Mucosa of descending colon (tissue), 3 donors: ENCODE measurements at regions not wholly inside any gene's neighbourhood (a gene's known extent, or its start where the extent isn't known, plus 50 kb on each side); places are given as distances from the start of the nearest gene placed in this dataset.

Source experiments
- ATAC-seq: fragments of 200-7000 bp; cut with Tn5 transposase; one replicate; pipeline ENCODE4 v1.9.1; 2020; ENCODE audit warnings: mild to moderate bottlenecking, moderate library complexity
- DNase-seq, 3 donors: peaks; one replicate each; pipeline ENCODE4 v3.0.0-alpha.2; 2020
- H3K36me3 ChIP-seq: fragments of 200-600 bp; one replicate; pipeline ENCODE4 v1.8.0; 2021; ENCODE audit warnings: low read depth, mild to moderate bottlenecking
- H3K4me1 ChIP-seq: fragments of 200-600 bp; one replicate; pipeline ENCODE4 v1.8.0; 2021; ENCODE audit warnings: low read depth, mild to moderate bottlenecking
- H3K4me3 ChIP-seq: fragments of 200-600 bp; one replicate; pipeline ENCODE4 v1.8.0; 2021; ENCODE audit warnings: mild to moderate bottlenecking
- H3K9me3 ChIP-seq: fragments of 200-600 bp; one replicate; pipeline ENCODE4 v1.8.0; 2021; ENCODE audit warnings: mild to moderate bottlenecking
- intact Hi-C, 2 donors: fragments of 100-400 bp; cut with DNase I in 1 of 2; cut with micrococcal nuclease in 1 of 2; formaldehyde crosslinking; loops; one replicate each; pipeline versions ENCODE4 v1.11.0 to v1.11.1; 2022; cut with DNase I, micrococcal nuclease
- TF ChIP-seq, protein P1 (sequence below): fragments of 200-600 bp; IDR thresholded peaks from one replicate; pipeline ENCODE4 v1.8.0; 2022; ENCODE audit warnings: antibody characterized with exemption, mild to moderate bottlenecking
- donor health status: DM: no; HTN: no; CAD: no; lungs with moderate emphysema.
- donor health status: DM: no; HTN: no; CAD: no.
- donor health status: DM: no; HTN: yes; CAD: no.

DNA sequence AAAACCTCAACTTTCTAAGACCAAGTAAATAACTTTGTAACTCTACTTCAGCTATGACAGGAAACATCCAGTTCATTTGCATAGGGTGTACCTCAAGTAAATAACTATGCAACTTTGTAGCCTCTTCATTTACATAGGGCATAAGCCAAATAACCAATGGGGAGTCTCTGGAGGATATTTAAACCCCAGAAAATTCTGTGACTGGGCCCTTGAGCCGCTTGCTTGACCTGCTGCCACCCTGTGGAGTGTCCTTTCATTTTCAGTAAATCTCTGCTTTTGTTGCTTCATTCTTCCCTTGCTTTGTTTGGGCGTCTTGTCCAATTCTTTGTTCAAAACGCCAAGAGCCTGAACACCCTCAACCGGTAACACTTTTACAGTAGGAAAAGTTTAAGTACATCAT is 1112.7 kb upstream of the NRXN1 start:
- Histone ChIP-seq H3K4me1 (no peaks in the 10 kb centered on the region), H3K4me3 (no peak overlapping the region), H3K36me3 (no peaks in the 10 kb centered on the region), H3K9me3 (no peaks in the 10 kb centered on the region)
- ATAC-seq, result no peak
- TF ChIP-seq, protein P1, sequence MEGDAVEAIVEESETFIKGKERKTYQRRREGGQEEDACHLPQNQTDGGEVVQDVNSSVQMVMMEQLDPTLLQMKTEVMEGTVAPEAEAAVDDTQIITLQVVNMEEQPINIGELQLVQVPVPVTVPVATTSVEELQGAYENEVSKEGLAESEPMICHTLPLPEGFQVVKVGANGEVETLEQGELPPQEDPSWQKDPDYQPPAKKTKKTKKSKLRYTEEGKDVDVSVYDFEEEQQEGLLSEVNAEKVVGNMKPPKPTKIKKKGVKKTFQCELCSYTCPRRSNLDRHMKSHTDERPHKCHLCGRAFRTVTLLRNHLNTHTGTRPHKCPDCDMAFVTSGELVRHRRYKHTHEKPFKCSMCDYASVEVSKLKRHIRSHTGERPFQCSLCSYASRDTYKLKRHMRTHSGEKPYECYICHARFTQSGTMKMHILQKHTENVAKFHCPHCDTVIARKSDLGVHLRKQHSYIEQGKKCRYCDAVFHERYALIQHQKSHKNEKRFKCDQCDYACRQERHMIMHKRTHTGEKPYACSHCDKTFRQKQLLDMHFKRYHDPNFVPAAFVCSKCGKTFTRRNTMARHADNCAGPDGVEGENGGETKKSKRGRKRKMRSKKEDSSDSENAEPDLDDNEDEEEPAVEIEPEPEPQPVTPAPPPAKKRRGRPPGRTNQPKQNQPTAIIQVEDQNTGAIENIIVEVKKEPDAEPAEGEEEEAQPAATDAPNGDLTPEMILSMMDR, result no peak
- no peak for DNase-seq
- intact Hi-C loops, result no loop called here

GRCh38 chr2:52141076-52141475 is 1109.1 kb upstream of the NRXN1 start:
- no peaks in the 10 kb centered on the region for H3K36me3 ChIP-seq
- no peaks in the 10 kb centered on the region for H3K9me3 ChIP-seq
- TF ChIP-seq, protein P1, result no peak
- no peaks in the 10 kb centered on the region for H3K4me1 ChIP-seq
- intact Hi-C loops, result no loop called here
- ATAC-seq (no peak), DNase-seq (no peak)
- H3K4me3 ChIP-seq, result no peak overlapping the region

- Histone ChIP-seq H3K36me3 (no peaks in the 10 kb centered on the region), H3K4me3 (no peak overlapping the region), H3K9me3 (no peaks in the 10 kb centered on the region), H3K4me1 (no peaks in the 10 kb centered on the region)
- no peak for ATAC-seq
- TF ChIP-seq, protein P1, result no peak
- intact Hi-C loops, result no loop called here
- no peak for DNase-seq
Observed at GRCh38 chr2:52139241-52139640, 1107.3 kb upstream of the NRXN1 start.

DNA sequence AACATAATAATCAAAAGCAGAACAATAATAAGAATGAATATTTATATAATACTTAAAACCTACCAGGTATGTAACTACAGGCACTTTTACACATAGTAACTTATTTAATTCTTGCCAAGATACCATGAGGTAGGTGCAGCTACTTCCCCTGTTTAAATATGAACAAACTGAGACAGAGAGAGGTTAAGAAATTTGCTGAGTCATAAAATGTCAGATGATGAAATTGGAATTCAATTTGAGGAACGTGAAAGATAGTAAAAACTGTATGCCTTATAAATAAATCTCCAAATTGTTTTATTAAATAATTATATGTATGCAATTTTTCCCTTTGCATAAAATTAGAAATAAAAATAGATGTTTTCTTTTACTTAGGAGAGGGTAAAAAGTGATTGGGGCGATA is 1103.3 kb upstream of the NRXN1 start:
- peaks cover 4% of the 10 kb centered on the region for H3K9me3 ChIP-seq
- no peaks in the 10 kb centered on the region for H3K4me1 ChIP-seq
- no peak overlapping the region for H3K4me3 ChIP-seq
- intact Hi-C loops, result no loop called here
- TF ChIP-seq, protein P1, result no peak
- no peak for ATAC-seq
- H3K36me3 ChIP-seq, result no peaks in the 10 kb centered on the region
- DNase-seq, result no peak

DNA sequence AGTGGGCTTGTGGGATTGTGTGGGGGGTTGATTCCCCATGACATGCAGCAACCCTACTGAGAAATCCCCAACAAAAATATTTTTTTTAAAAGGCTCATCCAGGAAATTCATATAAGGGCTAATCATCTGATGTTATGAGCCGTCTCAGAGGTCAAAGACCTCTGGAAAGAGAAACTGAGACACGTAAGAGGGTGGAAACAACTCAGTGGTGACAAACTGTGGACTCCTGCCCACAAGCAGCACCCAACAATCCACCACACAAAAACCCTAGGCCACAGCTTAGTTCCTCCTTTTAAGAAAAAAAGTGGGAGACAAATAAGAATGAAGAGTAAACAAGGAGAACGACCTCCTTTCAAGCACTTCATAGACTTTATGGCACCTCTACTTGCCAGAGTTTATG is 1096.1 kb upstream of the NRXN1 start:
- intact Hi-C loops, result no loop called here
- no peak overlapping the region for H3K4me3 ChIP-seq
- no peaks in the 10 kb centered on the region for H3K4me1 ChIP-seq
- DNase-seq (no peak), ATAC-seq (no peak)
- H3K36me3 ChIP-seq, result no peaks in the 10 kb centered on the region
- H3K9me3 ChIP-seq, result peaks cover 2% of the 10 kb centered on the region
- TF ChIP-seq, protein P1, result no peak

DNA sequence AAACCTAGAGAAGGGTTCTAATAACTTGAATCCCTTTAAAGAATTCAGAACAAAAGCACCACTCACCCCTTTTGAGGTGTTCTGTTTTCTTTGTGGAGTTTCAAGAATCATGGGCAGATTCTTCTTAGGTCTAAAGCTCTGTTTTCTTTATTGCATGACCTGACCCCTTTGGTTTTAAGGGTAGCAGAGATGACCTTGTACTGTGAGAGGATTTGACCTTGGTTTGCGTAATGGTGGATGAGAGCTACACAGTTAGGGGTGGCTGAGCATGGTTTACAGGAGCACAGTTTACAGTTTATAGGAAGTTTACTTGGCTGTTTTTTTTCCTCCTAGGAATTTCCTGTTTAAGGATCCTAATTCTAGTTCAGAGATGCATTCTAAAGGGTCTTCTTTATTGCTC is 1095.6 kb upstream of the NRXN1 start:
- no peak for DNase-seq
- intact Hi-C loops, result no loop called here
- ATAC-seq, result no peak
- Histone ChIP-seq H3K9me3 (peaks cover 2% of the 10 kb centered on the region), H3K4me1 (no peaks in the 10 kb centered on the region), H3K36me3 (no peaks in the 10 kb centered on the region), H3K4me3 (no peak overlapping the region)
- TF ChIP-seq, protein P1, result no peak
